MM.1S (cell line): ENCODE measurements at regions not wholly inside any gene's neighbourhood (a gene's known extent, or its start where the extent isn't known, plus 50 kb on each side); places are given as distances from the start of the nearest gene placed in this dataset.

Experiments used
- EZH2 ChIP-seq: fragments of 300-600 bp; sonication (generic); optimal IDR thresholded peaks from 2 replicates; pipeline ENCODE3; 2017; ENCODE audit warnings: low read depth, mild to moderate bottlenecking, antibody characterized with exemption, low read length, mixed read lengths
- TF ChIP-seq, protein P1 (sequence below): fragments of 300-600 bp; sonication (generic); IDR thresholded peaks from 2 replicates; pipeline ENCODE4 v1.5.1; 2016; ENCODE audit warnings: antibody characterized with exemption, low read length, mixed read lengths

- TF ChIP-seq, protein P1, sequence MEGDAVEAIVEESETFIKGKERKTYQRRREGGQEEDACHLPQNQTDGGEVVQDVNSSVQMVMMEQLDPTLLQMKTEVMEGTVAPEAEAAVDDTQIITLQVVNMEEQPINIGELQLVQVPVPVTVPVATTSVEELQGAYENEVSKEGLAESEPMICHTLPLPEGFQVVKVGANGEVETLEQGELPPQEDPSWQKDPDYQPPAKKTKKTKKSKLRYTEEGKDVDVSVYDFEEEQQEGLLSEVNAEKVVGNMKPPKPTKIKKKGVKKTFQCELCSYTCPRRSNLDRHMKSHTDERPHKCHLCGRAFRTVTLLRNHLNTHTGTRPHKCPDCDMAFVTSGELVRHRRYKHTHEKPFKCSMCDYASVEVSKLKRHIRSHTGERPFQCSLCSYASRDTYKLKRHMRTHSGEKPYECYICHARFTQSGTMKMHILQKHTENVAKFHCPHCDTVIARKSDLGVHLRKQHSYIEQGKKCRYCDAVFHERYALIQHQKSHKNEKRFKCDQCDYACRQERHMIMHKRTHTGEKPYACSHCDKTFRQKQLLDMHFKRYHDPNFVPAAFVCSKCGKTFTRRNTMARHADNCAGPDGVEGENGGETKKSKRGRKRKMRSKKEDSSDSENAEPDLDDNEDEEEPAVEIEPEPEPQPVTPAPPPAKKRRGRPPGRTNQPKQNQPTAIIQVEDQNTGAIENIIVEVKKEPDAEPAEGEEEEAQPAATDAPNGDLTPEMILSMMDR, result no peak
- TF ChIP-seq EZH2, result no peak
These were observed 124.3 kb upstream of the PDE5A start for GRCh38 chr4:119752936-119753335.
